HG02840 (cell line): ENCODE measurements at regions not wholly inside any gene's neighbourhood (a gene's known extent, or its start where the extent isn't known, plus 50 kb on each side); places are given as distances from the start of the nearest gene placed in this dataset.

Source experiments
- ATAC-seq: cut with Tn5 transposase; IDR thresholded peaks from one replicate; pipeline ENCODE4 v1.9.1; 2021; ENCODE audit warnings: mild to moderate bottlenecking, moderate library complexity, moderate number of reproducible peaks; ENCODE audit not compliant: unreplicated experiment, low FRiP score

DNA sequence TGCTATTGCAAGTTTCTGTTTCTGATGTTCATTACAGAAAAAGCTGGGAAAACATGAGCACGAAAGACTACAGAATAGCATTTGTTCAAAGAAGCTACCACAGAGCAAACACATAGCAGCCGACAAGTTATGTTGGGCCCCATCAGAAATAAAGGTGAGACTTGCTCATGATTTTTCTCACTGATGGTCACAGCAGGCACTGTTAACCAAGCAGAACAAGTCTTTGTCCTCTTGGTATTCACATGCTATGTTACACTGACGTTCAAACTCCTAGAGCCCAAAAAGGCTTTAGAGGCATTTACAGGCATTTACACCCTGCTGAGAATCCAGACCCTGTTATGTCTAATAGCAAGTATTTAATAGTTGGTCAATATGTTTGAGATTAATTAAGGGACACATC is 235.0 kb upstream of the HNMT start:
- ATAC-seq = no peak

- ATAC-seq = no peak
Observed at GRCh38 chr2:137737559-137737958, 226.7 kb upstream of the HNMT start.

- ATAC-seq = no peak
Observed at GRCh38 chr2:137741784-137742362, 222.4 kb upstream of the HNMT start.

DNA sequence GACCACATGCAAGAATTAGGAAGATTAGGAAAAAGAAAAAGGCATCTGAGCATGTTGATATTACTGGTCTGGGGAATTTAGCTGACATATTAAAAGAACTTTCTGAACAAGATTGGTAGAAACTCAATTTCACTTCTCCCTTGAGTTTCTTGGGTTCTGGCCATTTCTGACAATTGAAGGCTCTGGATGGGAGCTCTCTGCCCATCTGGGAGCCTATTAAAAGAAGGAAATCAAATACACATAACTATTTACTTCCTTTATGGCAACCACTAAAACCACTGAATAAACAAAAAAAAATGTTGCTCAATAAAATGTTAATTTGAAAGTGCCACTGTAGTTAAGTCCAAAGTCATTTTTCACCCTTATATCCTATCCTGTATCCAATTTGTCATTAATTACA is 216.8 kb upstream of the HNMT start:
- ATAC-seq = no peak

- no peak for ATAC-seq
Observed at GRCh38 chr2:137748533-137748932, 215.7 kb upstream of the HNMT start.

- ATAC-seq = no peak
Observed at GRCh38 chr2:137764646-137765045, 199.6 kb upstream of the HNMT start.

DNA sequence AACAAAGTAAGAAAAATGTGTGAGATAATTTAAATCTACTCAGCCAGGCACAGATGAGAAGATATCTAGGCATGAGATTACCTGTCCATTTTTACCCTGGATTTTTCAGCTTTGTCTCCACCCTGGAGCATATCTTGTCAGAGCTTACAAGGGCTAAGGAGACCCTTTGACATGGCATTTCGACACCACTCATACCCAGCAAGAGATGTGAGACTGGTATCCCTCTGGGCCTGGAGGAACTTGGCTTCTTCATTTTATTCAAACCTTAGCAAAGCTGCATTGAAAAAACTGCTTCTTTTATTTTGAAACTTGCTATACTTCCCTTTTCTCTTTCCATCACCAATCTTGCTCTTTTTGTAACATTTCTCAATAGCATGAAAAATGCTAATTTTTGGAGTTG is 194.9 kb upstream of the HNMT start:
- ATAC-seq = no peak

- no peak for ATAC-seq
Observed at GRCh38 chr2:137770166-137770565, 194.1 kb upstream of the HNMT start.

DNA sequence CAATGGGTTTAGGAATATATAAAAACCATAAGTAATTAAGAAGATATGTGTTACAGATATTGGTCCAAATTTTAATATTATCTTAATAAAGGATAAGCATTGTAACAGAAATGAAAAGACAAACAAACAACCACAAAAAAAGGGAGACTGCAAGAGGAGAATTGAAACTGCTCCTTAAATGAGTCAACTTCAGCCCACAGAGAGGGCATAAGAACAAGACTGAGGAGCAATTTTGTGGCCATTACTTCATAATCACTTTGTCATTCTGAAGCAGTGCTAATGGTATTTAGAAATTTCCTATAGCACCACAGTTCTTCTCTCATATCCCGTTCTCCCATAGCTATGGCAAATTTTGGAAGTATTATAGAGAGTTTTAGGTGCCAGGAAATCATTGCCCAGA is 193.2 kb upstream of the HNMT start:
- no peak for ATAC-seq

- no peak for ATAC-seq
Observed at GRCh38 chr2:137772451-137772850, 191.8 kb upstream of the HNMT start.

- ATAC-seq = no peak
Observed at GRCh38 chr2:137775529-137775928, 188.7 kb upstream of the HNMT start.

DNA sequence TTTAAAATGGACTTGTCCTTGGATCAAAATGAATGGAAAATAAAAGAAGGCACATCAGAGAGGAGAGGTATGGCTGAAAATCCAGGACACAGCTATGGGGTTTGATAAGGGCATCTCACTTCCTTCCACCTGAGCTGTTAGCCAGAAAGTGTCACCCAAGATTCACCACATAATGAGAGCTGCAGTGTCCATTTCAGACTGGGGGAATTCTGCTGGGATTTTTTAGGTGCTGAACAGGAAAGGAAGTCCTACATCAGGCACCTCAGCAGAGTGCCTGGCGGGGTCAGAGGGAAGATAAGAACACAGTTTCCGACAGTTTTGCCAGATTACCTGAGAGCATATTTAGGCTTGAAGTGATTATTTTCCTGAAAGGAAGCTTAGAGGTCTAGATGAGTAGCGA is 187.6 kb upstream of the HNMT start:
- no peak for ATAC-seq

DNA sequence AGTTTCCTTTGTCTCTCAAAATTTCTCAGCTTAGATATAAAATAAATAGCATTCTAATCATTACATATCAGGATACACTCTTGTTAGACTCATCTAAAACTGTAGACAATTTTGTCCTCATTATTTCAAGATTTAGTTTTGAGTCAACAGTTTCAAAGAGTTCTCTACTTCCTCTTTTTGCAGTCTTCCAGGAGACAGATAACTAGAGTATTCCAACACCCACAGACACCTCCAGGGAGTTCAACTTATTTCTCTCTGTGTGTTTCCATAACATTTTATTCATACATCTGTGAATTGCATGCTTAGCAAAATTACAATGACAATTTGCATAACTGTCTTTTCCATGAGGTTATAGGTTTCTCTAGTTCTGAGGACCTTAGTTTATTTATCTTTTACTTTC is 166.6 kb upstream of the HNMT start:
- no peak for ATAC-seq

- no peak for ATAC-seq
Observed at GRCh38 chr2:137799600-137799999, 164.7 kb upstream of the HNMT start.

DNA sequence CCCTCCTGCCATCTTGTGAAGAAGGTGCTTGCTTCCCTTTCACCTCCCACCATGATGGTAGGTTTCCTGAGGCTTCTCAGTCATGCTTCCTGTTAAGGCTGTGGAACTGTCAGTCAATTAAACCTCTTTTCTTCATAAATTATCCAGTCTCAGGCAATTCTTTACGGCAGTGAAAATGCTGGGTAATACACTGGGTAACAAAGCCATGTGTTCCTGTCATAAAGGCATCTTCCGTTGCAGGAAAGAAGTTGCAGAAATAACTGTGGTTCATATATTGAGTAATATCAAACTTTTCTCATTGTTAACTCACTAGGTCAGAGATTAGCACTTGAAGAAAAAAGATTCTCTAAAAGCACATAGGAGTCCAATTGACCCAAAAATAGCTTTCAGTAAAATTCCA is 163.9 kb upstream of the HNMT start:
- no peak for ATAC-seq

DNA sequence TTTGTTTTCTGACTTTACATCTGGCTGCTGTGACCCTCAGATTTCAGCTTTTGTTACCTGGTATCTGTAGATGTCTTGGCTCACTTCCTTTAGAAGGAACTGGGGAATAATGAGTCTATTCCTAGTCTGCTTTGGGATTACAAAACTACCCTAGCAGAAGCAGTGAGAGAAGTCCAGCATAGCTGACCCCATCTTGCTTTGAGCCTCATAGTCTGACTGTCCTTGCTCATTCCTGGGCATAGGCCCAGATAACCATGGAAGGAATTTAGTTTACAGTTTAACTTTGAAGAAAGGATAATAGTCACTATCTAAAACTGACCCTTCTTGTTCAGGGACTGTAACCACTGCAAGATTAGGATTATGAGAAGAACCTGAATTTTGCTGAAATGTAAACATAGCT is 163.0 kb upstream of the HNMT start:
- ATAC-seq = no peak

DNA sequence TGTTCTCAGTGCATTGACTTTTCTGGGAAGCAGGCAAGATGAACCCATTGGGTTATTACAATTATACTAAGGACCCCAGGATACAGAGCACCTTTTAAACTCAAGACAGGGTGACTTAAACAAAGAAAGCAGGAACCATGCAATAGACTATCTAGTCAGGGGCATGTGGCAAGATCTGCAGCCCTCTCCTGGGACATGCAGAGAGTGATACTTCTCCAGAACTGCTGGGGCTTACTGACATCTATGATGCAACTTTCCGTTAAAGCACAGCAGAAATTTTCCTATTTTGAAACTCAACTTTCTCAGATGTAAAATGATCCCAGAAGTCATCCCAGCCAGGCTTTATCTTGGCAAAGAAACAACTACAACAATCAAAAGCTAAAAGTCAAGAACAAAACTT is 162.2 kb upstream of the HNMT start:
- ATAC-seq = no peak

- no peak for ATAC-seq
Observed at GRCh38 chr2:137806068-137806805, 158.0 kb upstream of the HNMT start.

- ATAC-seq = no peak
Observed at GRCh38 chr2:137809252-137809651, 155.0 kb upstream of the HNMT start.

- ATAC-seq = no peak
Observed at GRCh38 chr2:137809837-137810236, 154.4 kb upstream of the HNMT start.

- no peak for ATAC-seq
Observed at GRCh38 chr2:137812517-137812916, 151.8 kb upstream of the HNMT start.

GRCh38 chr2:137813176-137813575 is 151.1 kb upstream of the HNMT start:
- ATAC-seq = no peak
